ENCODE measurements at regions not wholly inside any gene's neighbourhood (a gene's known extent, or its start where the extent isn't known, plus 50 kb on each side); places are given as distances from the start of the nearest gene placed in this dataset.

DNA sequence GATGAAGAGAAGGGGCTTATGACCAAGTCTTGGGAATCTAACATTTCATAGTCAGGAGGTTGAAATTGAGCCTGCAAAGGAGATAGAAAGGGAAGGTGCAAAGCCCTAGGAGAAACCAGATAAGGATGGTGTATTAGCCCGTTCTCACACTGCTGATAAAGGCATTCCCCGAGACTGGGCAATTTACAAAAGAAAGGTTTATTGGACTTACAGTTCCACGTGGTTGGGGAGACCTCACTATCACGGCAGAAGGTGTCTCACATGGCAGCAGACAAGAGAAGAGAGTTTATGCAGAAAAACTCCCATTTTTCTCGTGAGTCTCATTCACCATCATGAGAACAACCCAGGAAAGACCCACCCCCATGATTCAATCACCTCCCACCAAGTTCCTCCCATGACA lies 129.5 kb upstream of the LNX1 start:
- Histone ChIP-seq H3K9me2 (no peaks in the 10 kb centered on the region), H3K27me3 (ENCODE audit: insufficient read depth) (no peaks in the 10 kb centered on the region), H3K9me3 (no peaks in the 10 kb centered on the region), H3K79me2 (ENCODE audit: insufficient read depth) (no peaks in the 10 kb centered on the region), H3K4me1 (ENCODE audit: control insufficient read depth in 1 of 2, insufficient read depth in 2 of 2, low read depth in 1 of 2, low read length in 1 of 2) (peaks cover 0 to 13% of the 10 kb centered on the region in 2 experiments; a peak in 2 of 4 replicates), H3K9ac (no peak overlapping the region), H2AFZ (ENCODE audit: low read depth) (no peak overlapping the region), H3F3A (replicated peaks; ENCODE audit: insufficient read depth) (peaks cover 17% of the 10 kb centered on the region), H3K36me3 (replicated peaks in 1 of 2; ENCODE audit: control insufficient read depth in 1 of 2, insufficient read depth in 2 of 2, low read length in 1 of 2) (no peaks in the 10 kb centered on the region), H3K4me3 (ENCODE audit: low read depth in 2 of 2, low read length in 1 of 2) (no peak overlapping the region), H4K20me1 (ENCODE audit: insufficient read depth) (no peaks in the 10 kb centered on the region), H3K4me2 (no peak overlapping the region), H3K27ac (ENCODE audit: low read depth in 2 of 2, low read length in 1 of 2) (no peak overlapping the region)
- CTCF ChIA-PET, result no interaction called here
- POLR2A ChIA-PET, result no interaction called here
- TF ChIP-seq NFIC (IDR thresholded peaks at IDR 0.05; ENCODE audit: borderline replicate concordance) (no peak), FOXM1 (IDR thresholded peaks at IDR 0.05; ENCODE audit: low read depth) (no peak), RAD21 (IDR thresholded peaks at IDR 0.05; ENCODE audit: low read length) (no peak), JUND (IDR thresholded peaks at IDR 0.05) (no peak), YY1 (IDR thresholded peaks at IDR 0.05; ENCODE audit: low read depth) (no peak), CHD2 (IDR thresholded peaks at IDR 0.05; ENCODE audit: low read length, partially characterized antibody) (no peak), MEF2A (IDR thresholded peaks at IDR 0.05; ENCODE audit: borderline replicate concordance, low read depth) (no peak), GATA2 (CRISPR knock-in tag; IDR thresholded peaks at IDR 0.05) (no peak), TEAD4 (IDR thresholded peaks at IDR 0.05; ENCODE audit: borderline replicate concordance, insufficient read depth) (no peak), ELF1 (IDR thresholded peaks at IDR 0.05) (no peak), FOXJ3 (CRISPR knock-in tag; IDR thresholded peaks at IDR 0.05) (no peak), TAF1 (IDR thresholded peaks at IDR 0.05; ENCODE audit: borderline replicate concordance, low read depth, low read length) (no peak), RCOR1 (IDR thresholded peaks at IDR 0.05; ENCODE audit: low read length) (no peak)
- TF ChIP-seq, protein P1, sequence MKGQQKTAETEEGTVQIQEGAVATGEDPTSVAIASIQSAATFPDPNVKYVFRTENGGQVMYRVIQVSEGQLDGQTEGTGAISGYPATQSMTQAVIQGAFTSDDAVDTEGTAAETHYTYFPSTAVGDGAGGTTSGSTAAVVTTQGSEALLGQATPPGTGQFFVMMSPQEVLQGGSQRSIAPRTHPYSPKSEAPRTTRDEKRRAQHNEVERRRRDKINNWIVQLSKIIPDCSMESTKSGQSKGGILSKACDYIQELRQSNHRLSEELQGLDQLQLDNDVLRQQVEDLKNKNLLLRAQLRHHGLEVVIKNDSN (IDR thresholded peaks at IDR 0.05; ENCODE audit: borderline replicate concordance, low read depth), result no peak
- TF ChIP-seq, protein P2, sequence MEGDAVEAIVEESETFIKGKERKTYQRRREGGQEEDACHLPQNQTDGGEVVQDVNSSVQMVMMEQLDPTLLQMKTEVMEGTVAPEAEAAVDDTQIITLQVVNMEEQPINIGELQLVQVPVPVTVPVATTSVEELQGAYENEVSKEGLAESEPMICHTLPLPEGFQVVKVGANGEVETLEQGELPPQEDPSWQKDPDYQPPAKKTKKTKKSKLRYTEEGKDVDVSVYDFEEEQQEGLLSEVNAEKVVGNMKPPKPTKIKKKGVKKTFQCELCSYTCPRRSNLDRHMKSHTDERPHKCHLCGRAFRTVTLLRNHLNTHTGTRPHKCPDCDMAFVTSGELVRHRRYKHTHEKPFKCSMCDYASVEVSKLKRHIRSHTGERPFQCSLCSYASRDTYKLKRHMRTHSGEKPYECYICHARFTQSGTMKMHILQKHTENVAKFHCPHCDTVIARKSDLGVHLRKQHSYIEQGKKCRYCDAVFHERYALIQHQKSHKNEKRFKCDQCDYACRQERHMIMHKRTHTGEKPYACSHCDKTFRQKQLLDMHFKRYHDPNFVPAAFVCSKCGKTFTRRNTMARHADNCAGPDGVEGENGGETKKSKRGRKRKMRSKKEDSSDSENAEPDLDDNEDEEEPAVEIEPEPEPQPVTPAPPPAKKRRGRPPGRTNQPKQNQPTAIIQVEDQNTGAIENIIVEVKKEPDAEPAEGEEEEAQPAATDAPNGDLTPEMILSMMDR (IDR thresholded peaks at IDR 0.05), result no peak
- TF ChIP-seq, protein P3, sequence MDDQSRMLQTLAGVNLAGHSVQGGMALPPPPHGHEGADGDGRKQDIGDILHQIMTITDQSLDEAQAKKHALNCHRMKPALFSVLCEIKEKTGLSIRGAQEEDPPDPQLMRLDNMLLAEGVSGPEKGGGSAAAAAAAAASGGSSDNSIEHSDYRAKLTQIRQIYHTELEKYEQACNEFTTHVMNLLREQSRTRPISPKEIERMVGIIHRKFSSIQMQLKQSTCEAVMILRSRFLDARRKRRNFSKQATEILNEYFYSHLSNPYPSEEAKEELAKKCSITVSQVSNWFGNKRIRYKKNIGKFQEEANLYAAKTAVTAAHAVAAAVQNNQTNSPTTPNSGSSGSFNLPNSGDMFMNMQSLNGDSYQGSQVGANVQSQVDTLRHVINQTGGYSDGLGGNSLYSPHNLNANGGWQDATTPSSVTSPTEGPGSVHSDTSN (IDR thresholded peaks at IDR 0.05), result no peak
- TF ChIP-seq, protein P4, sequence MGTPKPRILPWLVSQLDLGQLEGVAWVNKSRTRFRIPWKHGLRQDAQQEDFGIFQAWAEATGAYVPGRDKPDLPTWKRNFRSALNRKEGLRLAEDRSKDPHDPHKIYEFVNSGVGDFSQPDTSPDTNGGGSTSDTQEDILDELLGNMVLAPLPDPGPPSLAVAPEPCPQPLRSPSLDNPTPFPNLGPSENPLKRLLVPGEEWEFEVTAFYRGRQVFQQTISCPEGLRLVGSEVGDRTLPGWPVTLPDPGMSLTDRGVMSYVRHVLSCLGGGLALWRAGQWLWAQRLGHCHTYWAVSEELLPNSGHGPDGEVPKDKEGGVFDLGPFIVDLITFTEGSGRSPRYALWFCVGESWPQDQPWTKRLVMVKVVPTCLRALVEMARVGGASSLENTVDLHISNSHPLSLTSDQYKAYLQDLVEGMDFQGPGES (IDR thresholded peaks at IDR 0.05; ENCODE audit: low read depth, low read length), result no peak
- DNase-seq, result no peak
- WGBS (ENCODE audit: low lambda C conversion rate), result 89% methylated on average over 5 of the region's 5 CpGs
